ENCODE measurements at regions not wholly inside any gene's neighbourhood (a gene's known extent, or its start where the extent isn't known, plus 50 kb on each side); places are given as distances from the start of the nearest gene placed in this dataset.

- TF ChIP-seq CTCF (IDR thresholded peaks at IDR 0.05): no peak
- TF ChIP-seq POLR2A (IDR thresholded peaks at IDR 0.05): no peak
Measured at GRCh38 chr1:78437941-78438340, 52.8 kb upstream of the PTGFR start.

Data from adrenal gland (tissue), 5 donors.